Activated T-helper 1 cell treated with anti-CD3 and anti-CD28 coated beads, Interleukin-2, amount 50 U/mL, for 16 hours (primary cell): ENCODE measurements at regions not wholly inside any gene's neighbourhood (a gene's known extent, or its start where the extent isn't known, plus 50 kb on each side); places are given as distances from the start of the nearest gene placed in this dataset.

Experiments used
- DNase-seq, 2 donors: peaks; one replicate each; pipeline ENCODE4 v3.0.0-alpha.2; 2020; ENCODE audit warnings: low read depth in 1 of 2, low spot score in 1 of 2

GRCh38 chr13:105428811-105429210, 1106.7 kb downstream of the EFNB2 start:
- no peak for DNase-seq

- no peak for DNase-seq
Measured at GRCh38 chr13:105426441-105426840, 1109.0 kb downstream of the EFNB2 start.

GRCh38 chr13:105414639-105415038, 1120.8 kb downstream of the EFNB2 start:
- no peak for DNase-seq

GRCh38 chr13:105412171-105412570, 1123.3 kb downstream of the EFNB2 start:
- DNase-seq = no peak

GRCh38 chr13:105410602-105411001, 1124.9 kb downstream of the EFNB2 start:
- DNase-seq = peak in 1 of 2 donors; percentile 0

GRCh38 chr13:105406551-105406950, 1128.9 kb downstream of the EFNB2 start:
- no peak for DNase-seq

GRCh38 chr13:105403086-105403485, 1132.4 kb downstream of the EFNB2 start:
- DNase-seq = no peak

GRCh38 chr13:105395041-105395440, 1140.4 kb downstream of the EFNB2 start:
- no peak for DNase-seq

GRCh38 chr13:105389373-105389772, 1146.1 kb downstream of the EFNB2 start:
- DNase-seq = no peak

- DNase-seq = no peak
Measured at GRCh38 chr13:105377452-105377851, 1158.0 kb downstream of the EFNB2 start.

- DNase-seq = no peak
Measured at GRCh38 chr13:105370011-105370650, 1165.3 kb downstream of the EFNB2 start.

- no peak for DNase-seq
Measured at GRCh38 chr13:105368781-105369180, 1166.7 kb downstream of the EFNB2 start.

- no peak for DNase-seq
Measured at GRCh38 chr13:105365831-105366230, 1169.6 kb downstream of the EFNB2 start.

GRCh38 chr13:105365021-105365550, 1170.4 kb downstream of the EFNB2 start:
- no peak for DNase-seq

- DNase-seq = no peak
Measured at GRCh38 chr13:105364191-105364590, 1171.3 kb downstream of the EFNB2 start.

- DNase-seq = no peak
Measured at GRCh38 chr13:105363261-105364190, 1171.9 kb downstream of the EFNB2 start.

- no peak for DNase-seq
Measured at GRCh38 chr13:105353654-105354053, 1181.8 kb downstream of the EFNB2 start.

- DNase-seq = no peak
Measured at GRCh38 chr13:105349082-105349723, 1186.3 kb downstream of the EFNB2 start.

- DNase-seq = no peak
Measured at GRCh38 chr13:105346141-105346775, 1189.2 kb downstream of the EFNB2 start.

- DNase-seq = no peak
Measured at GRCh38 chr13:105345730-105346129, 1189.7 kb downstream of the EFNB2 start.

- no peak for DNase-seq
Measured at GRCh38 chr13:105345131-105345530, 1190.3 kb downstream of the EFNB2 start.
